Mesothelial cell of epicardium (in vitro differentiated cells): ENCODE measurements at regions not wholly inside any gene's neighbourhood (a gene's known extent, or its start where the extent isn't known, plus 50 kb on each side); places are given as distances from the start of the nearest gene placed in this dataset.

Experiments used
- DNase-seq, 2 experiments: peaks; one replicate each; pipeline ENCODE4 v3.0.0; 2021; ENCODE audit warnings: low spot score in 2 of 2; ENCODE audit not compliant: unreplicated experiment in 2 of 2
- H3K27ac Mint-ChIP-seq: 2 replicates; pipeline ENCODE4 v1.8.0; 2021; ENCODE audit warnings: mixed read lengths
- H3K27me3 Mint-ChIP-seq: 2 replicates; pipeline ENCODE4 v1.8.0; 2021; ENCODE audit warnings: low read depth, mixed read lengths
- H3K36me3 Mint-ChIP-seq: 2 replicates; pipeline ENCODE4 v1.8.0; 2021; ENCODE audit warnings: mixed read lengths
- H3K4me1 Mint-ChIP-seq: 2 replicates; pipeline ENCODE4 v1.8.0; 2021; ENCODE audit warnings: mixed read lengths
- H3K4me3 Mint-ChIP-seq: 2 replicates; pipeline ENCODE4 v1.8.0; 2021; ENCODE audit warnings: mild to moderate bottlenecking, moderate library complexity, mixed read lengths
- H3K9me3 Mint-ChIP-seq: 2 replicates; pipeline ENCODE4 v1.8.0; 2021; ENCODE audit warnings: mixed read lengths
- CTCF ChIP-seq: fragments of 200-600 bp; sonication (generic); IDR thresholded peaks from one replicate; pipeline ENCODE4 v1.5.0; 2021; ENCODE audit warnings: antibody characterized with exemption; ENCODE audit not compliant: unreplicated experiment

DNA sequence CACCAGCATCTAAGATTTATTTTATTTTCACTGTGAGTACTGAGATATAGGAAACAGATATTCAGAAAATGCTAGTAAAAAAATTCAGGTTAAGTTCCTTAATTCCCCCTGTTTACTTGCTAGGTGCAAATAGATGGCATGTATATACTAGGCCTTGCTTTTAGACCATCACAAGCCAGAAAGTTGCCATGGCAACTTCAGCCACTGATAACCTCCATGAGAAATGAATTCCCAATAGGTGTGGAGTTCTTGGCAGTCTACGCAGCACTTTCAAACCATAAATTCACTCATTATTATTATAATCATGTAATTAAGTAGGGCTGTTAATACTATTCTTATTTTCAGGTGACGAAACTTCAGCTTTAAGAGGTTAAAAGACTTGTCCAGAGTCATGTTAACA, 251.6 kb upstream of the TFAP2D start:
- no peak for TF ChIP-seq CTCF
- Mint-ChIP-seq H3K9me3 (no peaks in the 10 kb centered on the region), H3K27me3 (peaks cover 2% of the 10 kb centered on the region), H3K4me1 (no peaks in the 10 kb centered on the region), H3K4me3 (no peak overlapping the region), H3K27ac (no peak overlapping the region), H3K36me3 (no peaks in the 10 kb centered on the region)
- DNase-seq, result no peak

GRCh38 chr6:50463931-50464330, 249.4 kb upstream of the TFAP2D start:
- H3K4me3 Mint-ChIP-seq, result no peak overlapping the region
- no peaks in the 10 kb centered on the region for H3K36me3 Mint-ChIP-seq
- H3K27ac Mint-ChIP-seq, result no peak overlapping the region
- no peak for DNase-seq
- no peaks in the 10 kb centered on the region for H3K9me3 Mint-ChIP-seq
- no peaks in the 10 kb centered on the region for H3K4me1 Mint-ChIP-seq
- no peak for TF ChIP-seq CTCF
- peaks cover 3% of the 10 kb centered on the region for H3K27me3 Mint-ChIP-seq

DNA sequence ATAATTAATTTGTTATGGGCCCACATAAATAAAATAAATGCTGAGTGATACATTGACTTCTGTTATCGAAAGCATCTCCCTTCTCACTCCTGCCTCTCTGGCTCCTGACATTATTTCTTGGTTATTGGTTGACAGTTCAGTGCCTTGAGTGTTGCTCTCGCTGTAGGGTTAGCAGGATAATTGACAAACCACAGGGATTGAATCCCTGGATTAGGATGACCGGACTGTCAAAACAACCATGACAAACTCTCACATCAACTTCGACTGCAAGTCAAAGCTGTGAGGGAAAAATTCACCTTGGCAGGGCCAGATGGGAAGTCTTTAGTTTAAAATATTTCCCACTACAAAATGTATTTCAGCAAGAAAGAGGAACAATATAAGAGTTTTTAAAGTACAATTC, 245.4 kb upstream of the TFAP2D start:
- H3K27me3 Mint-ChIP-seq, result peaks cover 6% of the 10 kb centered on the region
- no peak overlapping the region for H3K4me3 Mint-ChIP-seq
- no peak overlapping the region for H3K27ac Mint-ChIP-seq
- H3K9me3 Mint-ChIP-seq, result no peaks in the 10 kb centered on the region
- no peaks in the 10 kb centered on the region for H3K36me3 Mint-ChIP-seq
- TF ChIP-seq CTCF, result no peak
- no peak for DNase-seq
- H3K4me1 Mint-ChIP-seq, result no peaks in the 10 kb centered on the region

GRCh38 chr6:50471041-50471440, 242.3 kb upstream of the TFAP2D start:
- Mint-ChIP-seq H3K9me3 (no peaks in the 10 kb centered on the region), H3K27me3 (peaks cover 4% of the 10 kb centered on the region), H3K4me1 (no peaks in the 10 kb centered on the region), H3K36me3 (no peaks in the 10 kb centered on the region), H3K27ac (no peak overlapping the region), H3K4me3 (no peak overlapping the region)
- DNase-seq, result no peak
- no peak for TF ChIP-seq CTCF

GRCh38 chr6:50510361-50510760, 203.0 kb upstream of the TFAP2D start:
- peaks cover 18% of the 10 kb centered on the region for H3K27me3 Mint-ChIP-seq
- H3K4me1 Mint-ChIP-seq, result peaks cover 5% of the 10 kb centered on the region
- no peaks in the 10 kb centered on the region for H3K9me3 Mint-ChIP-seq
- no peak overlapping the region for H3K27ac Mint-ChIP-seq
- no peak for TF ChIP-seq CTCF
- H3K36me3 Mint-ChIP-seq, result no peaks in the 10 kb centered on the region
- DNase-seq, result no peak
- no peak overlapping the region for H3K4me3 Mint-ChIP-seq
